GM12878 (cell line): ENCODE measurements at regions not wholly inside any gene's neighbourhood (a gene's known extent, or its start where the extent isn't known, plus 50 kb on each side); places are given as distances from the start of the nearest gene placed in this dataset.

Experiments used
- ATAC-seq: fragments of 200-7000 bp; cut with Tn5 transposase; 3 replicates; pipeline ENCODE4 v1.9.1; 2020; ENCODE audit warnings: mild to moderate bottlenecking, moderate library complexity
- BruUV-seq: library from RNA; stranded (reverse); fragments of 400-500 nt; replicated peaks from 2 replicates; lab custom pipeline; 2021; lab: Mats Ljungman, UMichigan
- CTCF ChIA-PET: fragments of 300-600 bp; sonication (Branson Sonifier 250); formaldehyde crosslinking; extraction: SDS; loops from one replicate; lab custom pipeline; 2021; ENCODE audit warnings: inconsistent platforms; lab: Yijun Ruan, JAX
- POLR2A ChIA-PET: fragments of 350-600 bp; formaldehyde crosslinking; extraction: SDS; loops from one replicate; lab custom pipeline; 2021; ENCODE audit warnings: inconsistent platforms; lab: Charles Lee
- RAD21 ChIA-PET: fragments of 300-600 bp; sonication (Branson Sonifier 250); formaldehyde crosslinking; loops from one replicate; lab custom pipeline; 2023; ENCODE audit warnings: antibody characterized with exemption; ENCODE audit not compliant: unreplicated experiment; lab: Charles Lee
- SMC1A ChIA-PET: fragments of 300-600 bp; sonication (Branson Sonifier 250); formaldehyde crosslinking; loops from one replicate; lab custom pipeline; 2023; ENCODE audit not compliant: unreplicated experiment, uncharacterized antibody; lab: Charles Lee
- DNase-seq: peaks from one replicate; pipeline ENCODE4 v3.0.0-alpha.2; 2011; ENCODE audit warnings: low read depth, low spot score
- FAIRE-seq: peaks from 3 replicates; lab custom pipeline; 2011; peaks lifted over from hg19 to GRCh38; lab: Jason Lieb, UNC
- H2AFZ ChIP-seq: 2 replicates; pipeline ENCODE4 v1.6.0; 2011; ENCODE audit warnings: low read depth, low read length, control low read depth; ENCODE audit not compliant: control insufficient read depth
- H3K27ac ChIP-seq: 2 replicates; pipeline ENCODE4 v1.5.1; 2011; ENCODE audit warnings: control low read depth; ENCODE audit not compliant: control insufficient read depth, insufficient read depth
- H3K27me3 ChIP-seq, 2 experiments: replicated peaks in 1 of 2; 2 replicates each; pipeline versions ENCODE4 v1.6.0 to v1.6.1; 2011; ENCODE audit warnings: low read length in 1 of 2; ENCODE audit not compliant: control insufficient read depth in 2 of 2, insufficient read depth in 2 of 2
- H3K36me3 ChIP-seq, 2 experiments: 2 replicates each; pipeline ENCODE4 v1.5.1; 2011; ENCODE audit warnings: low read length in 1 of 2; ENCODE audit not compliant: control insufficient read depth in 2 of 2, insufficient read depth in 2 of 2
- H3K4me1 ChIP-seq: 2 replicates; pipeline ENCODE4 v1.6.1; 2011; ENCODE audit warnings: mild to moderate bottlenecking, low read length, moderate library complexity, mixed read lengths; ENCODE audit not compliant: control insufficient read depth, insufficient read depth
- H3K4me2 ChIP-seq: 2 replicates; pipeline ENCODE4 v1.6.0; 2011; ENCODE audit warnings: control low read depth; ENCODE audit not compliant: control insufficient read depth, insufficient read depth
- H3K4me3 ChIP-seq: fragments of 200-600 bp; sonication (generic); 2 replicates; pipeline ENCODE4 v1.5.1; 2016
- H3K79me2 ChIP-seq: 2 replicates; pipeline ENCODE4 v1.6.0; 2011; ENCODE audit warnings: low read length; ENCODE audit not compliant: control insufficient read depth, insufficient read depth
- H3K9ac ChIP-seq: 2 replicates; pipeline ENCODE4 v1.8.0; 2011; ENCODE audit warnings: low read length, control low read depth, mixed read lengths; ENCODE audit not compliant: control insufficient read depth, insufficient read depth
- H3K9me3 ChIP-seq: replicated peaks from 3 replicates; pipeline ENCODE4 v1.5.1; 2011; ENCODE audit warnings: mild to moderate bottlenecking, low read length; ENCODE audit not compliant: control insufficient read depth, insufficient read depth
- H4K20me1 ChIP-seq: 2 replicates; pipeline ENCODE4 v1.6.0; 2011; ENCODE audit not compliant: control insufficient read depth, insufficient read depth
- ATF7 ChIP-seq: fragments of 450-650 bp; IDR thresholded peaks from 2 replicates; pipeline ENCODE4 v1.6.1; 2016; ENCODE audit warnings: low read depth, mild to moderate bottlenecking
- CEBPB ChIP-seq, 2 experiments: fragments of 150-350 bp in 1 of 2; IDR thresholded peaks; 2 replicates each; pipeline ENCODE4 v1.6.1; 2012 to 2014; ENCODE audit warnings: low read depth in 2 of 2, low read length in 2 of 2, borderline replicate concordance in 1 of 2, inconsistent platforms in 1 of 2
- EED ChIP-seq: sonication (generic); IDR thresholded peaks from 2 replicates; pipeline ENCODE4 v1.6.1; 2016; ENCODE audit warnings: antibody characterized with exemption, low read depth
- MYC ChIP-seq: IDR thresholded peaks from 2 replicates; pipeline ENCODE4 v1.6.1; 2011; ENCODE audit warnings: mild to moderate bottlenecking, low read length, moderate library complexity, inconsistent platforms; ENCODE audit not compliant: insufficient read depth, insufficient replicate concordance, insufficient read length, severe bottlenecking
- NFYA ChIP-seq: IDR thresholded peaks from 2 replicates; pipeline ENCODE4 v1.6.1; 2011; ENCODE audit warnings: low read depth, mild to moderate bottlenecking, low read length, improper control_type of control experiment, borderline replicate concordance
- NR2C2 ChIP-seq: IDR thresholded peaks from 2 replicates; pipeline ENCODE4 v1.6.1; 2011; ENCODE audit warnings: borderline replicate concordance, low read depth; ENCODE audit not compliant: control insufficient read depth, insufficient read length
- PKNOX1 ChIP-seq: fragments of 450-650 bp; IDR thresholded peaks from 2 replicates; pipeline ENCODE4 v1.6.1; 2016; ENCODE audit warnings: mild to moderate bottlenecking
- SKIL ChIP-seq: fragments of 450-650 bp; IDR thresholded peaks from 2 replicates; pipeline ENCODE4 v1.6.1; 2017; ENCODE audit warnings: mild to moderate bottlenecking, low read depth, inconsistent platforms; ENCODE audit not compliant: poor library complexity, severe bottlenecking
- SMAD5 ChIP-seq: IDR thresholded peaks from 2 replicates; pipeline ENCODE4 v1.6.1; 2016; ENCODE audit warnings: antibody characterized with exemption, low read depth
- SREBF1 ChIP-seq: IDR thresholded peaks from 2 replicates; pipeline ENCODE4 v1.6.1; 2012; ENCODE audit warnings: mild to moderate bottlenecking, low read length
- SUPT20H ChIP-seq: IDR thresholded peaks from 2 replicates; pipeline ENCODE4 v1.6.1; 2011; ENCODE audit warnings: low read depth, mild to moderate bottlenecking, low read length, moderate library complexity, borderline replicate concordance; ENCODE audit not compliant: control insufficient read depth
- WGBS: methylation state at CpG from one replicate; pipeline ENCODE4 v1.1.6; 2016; ENCODE audit warnings: low lambda C conversion rate; ENCODE audit not compliant: insufficient replicate concordance, insufficient coverage; ENCODE audit errors: missing lambda C conversion rate; 5-methylcytosine and 5-hydroxymethylcytosine counted together
- in situ Hi-C: fragments of 300-500 bp; cut with MboI; formaldehyde crosslinking; loops from 9 replicates; pipeline ENCODE4 v1.14.3; 2018; ENCODE audit warnings: mixed read lengths
- intact Hi-C: fragments of 100-400 bp; cut with micrococcal nuclease; formaldehyde crosslinking; loops from one replicate; pipeline ENCODE4 v1.14.2; 2022; ENCODE audit not compliant: unreplicated experiment
- TF ChIP-seq, protein P1 (sequence below): IDR thresholded peaks from 2 replicates; pipeline ENCODE4 v1.6.1; 2012; ENCODE audit warnings: low read depth, low read length, improper control_type of control experiment
- TF ChIP-seq, protein P2 (sequence below): IDR thresholded peaks from 2 replicates; pipeline ENCODE4 v1.6.1; 2011; ENCODE audit warnings: low read depth, mild to moderate bottlenecking, low read length, moderate library complexity, borderline replicate concordance; ENCODE audit errors: extremely low read depth

DNA sequence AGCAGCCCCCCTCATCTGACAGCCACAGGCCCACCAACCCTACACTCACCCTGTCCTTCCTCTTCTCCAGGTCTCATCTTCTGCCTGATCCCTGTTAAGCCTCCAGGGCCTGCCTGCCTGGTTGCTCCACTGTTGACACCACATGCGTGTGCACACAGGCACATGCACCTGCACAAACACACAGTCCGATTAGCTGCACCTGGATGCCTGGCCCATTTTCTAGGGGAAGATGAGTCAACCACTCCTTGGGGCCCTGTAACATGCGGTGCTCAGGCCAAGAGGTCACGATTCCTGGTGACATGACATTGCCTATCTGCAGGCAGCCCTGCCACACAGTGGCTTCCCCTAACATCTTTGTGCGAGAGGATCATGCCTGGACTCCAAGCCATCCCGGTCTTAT lies 498.4 kb downstream of the BCOR start:
- RAD21 ChIA-PET = no interaction called here
- no TSS peak for BruUV-seq
- in situ Hi-C loops = no loop called here
- WGBS = 51% methylated on average over 6 of the region's 6 CpGs
- H4K20me1 ChIP-seq = no peaks in the 10 kb centered on the region
- CTCF ChIA-PET = no interaction called here
- intact Hi-C loops = no loop called here
- H3K4me1 ChIP-seq = no peaks in the 10 kb centered on the region
- no peak for FAIRE-seq
- H3K9me3 ChIP-seq = no peaks in the 10 kb centered on the region
- TF ChIP-seq MYC = no peak
- TF ChIP-seq, all 136 proteins: peak for 0
- ATAC-seq = no peak
- H3K36me3 ChIP-seq = no peaks in the 10 kb centered on the region
- ChIA-PET SMC1A (no interaction called here), POLR2A (no interaction called here)
- H3K9ac ChIP-seq = no peak overlapping the region
- H2AFZ ChIP-seq = no peak overlapping the region
- no peak overlapping the region for H3K4me3 ChIP-seq
- H3K79me2 ChIP-seq = no peaks in the 10 kb centered on the region
- H3K27ac ChIP-seq = no peak overlapping the region
- no peak for DNase-seq
- H3K27me3 ChIP-seq = no peaks in the 10 kb centered on the region
- H3K4me2 ChIP-seq = no peak overlapping the region

DNA sequence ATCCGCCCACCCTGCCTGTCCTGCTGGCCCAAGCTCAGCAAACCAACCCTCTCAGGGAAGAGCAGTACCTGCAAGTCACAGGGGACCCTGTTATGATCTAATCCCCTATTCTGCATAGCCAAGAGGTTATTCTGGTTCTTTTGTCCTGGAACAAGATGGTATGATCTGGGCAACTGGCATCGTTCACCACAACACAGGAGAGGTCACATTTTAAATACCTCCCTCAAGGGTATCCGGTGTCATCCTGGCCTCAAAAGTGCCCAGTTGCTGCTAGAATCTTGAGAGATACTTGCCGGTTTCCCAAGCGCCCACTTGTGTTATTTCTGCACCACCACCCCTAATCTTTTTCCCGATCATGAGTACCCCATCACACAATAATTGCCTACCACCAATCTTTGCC lies 497.5 kb downstream of the BCOR start:
- no peaks in the 10 kb centered on the region for H3K4me1 ChIP-seq
- WGBS = 20% methylated on average over 6 of the region's 6 CpGs
- no peak overlapping the region for H3K4me3 ChIP-seq
- intact Hi-C loops = no loop called here
- no peaks in the 10 kb centered on the region for H3K27me3 ChIP-seq
- ChIA-PET RAD21 (no interaction called here), CTCF (no interaction called here), SMC1A (interaction anchor here (0.5 kb wide), 1 partner anchor 175 kb away, joined by 4 read pairs; no protein-coding TSS in a partner anchor), POLR2A (no interaction called here)
- no peak overlapping the region for H3K4me2 ChIP-seq
- no TSS peak for BruUV-seq
- ATAC-seq (no peak), FAIRE-seq (no peak), DNase-seq (no peak)
- in situ Hi-C loops = no loop called here
- no peaks in the 10 kb centered on the region for H4K20me1 ChIP-seq
- H3K9ac ChIP-seq = no peak overlapping the region
- no peaks in the 10 kb centered on the region for H3K9me3 ChIP-seq
- no peaks in the 10 kb centered on the region for H3K79me2 ChIP-seq
- no peak overlapping the region for H2AFZ ChIP-seq
- no peaks in the 10 kb centered on the region for H3K36me3 ChIP-seq
- no peak overlapping the region for H3K27ac ChIP-seq
- TF ChIP-seq NR2C2 (no peak), PKNOX1 (no peak), SMAD5 (no peak), EED (no peak), CEBPB (IDR thresholded peaks at IDR 0.05; ENCODE audit: borderline replicate concordance in 1 of 2, low read depth in 2 of 2, low read length in 2 of 2) (no peak), NFYA (no peak), SKIL (no peak), SREBF1 (no peak), ATF7 (no peak), SUPT20H (no peak)
- TF ChIP-seq, protein P1, sequence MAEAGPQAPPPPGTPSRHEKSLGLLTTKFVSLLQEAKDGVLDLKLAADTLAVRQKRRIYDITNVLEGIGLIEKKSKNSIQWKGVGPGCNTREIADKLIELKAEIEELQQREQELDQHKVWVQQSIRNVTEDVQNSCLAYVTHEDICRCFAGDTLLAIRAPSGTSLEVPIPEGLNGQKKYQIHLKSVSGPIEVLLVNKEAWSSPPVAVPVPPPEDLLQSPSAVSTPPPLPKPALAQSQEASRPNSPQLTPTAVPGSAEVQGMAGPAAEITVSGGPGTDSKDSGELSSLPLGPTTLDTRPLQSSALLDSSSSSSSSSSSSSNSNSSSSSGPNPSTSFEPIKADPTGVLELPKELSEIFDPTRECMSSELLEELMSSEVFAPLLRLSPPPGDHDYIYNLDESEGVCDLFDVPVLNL = no peak
- TF ChIP-seq, protein P2, sequence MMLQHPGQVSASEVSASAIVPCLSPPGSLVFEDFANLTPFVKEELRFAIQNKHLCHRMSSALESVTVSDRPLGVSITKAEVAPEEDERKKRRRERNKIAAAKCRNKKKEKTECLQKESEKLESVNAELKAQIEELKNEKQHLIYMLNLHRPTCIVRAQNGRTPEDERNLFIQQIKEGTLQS = no peak
